Mucosa of descending colon (tissue), 3 donors: ENCODE measurements at regions not wholly inside any gene's neighbourhood (a gene's known extent, or its start where the extent isn't known, plus 50 kb on each side); places are given as distances from the start of the nearest gene placed in this dataset.

Experiments
- ATAC-seq: fragments of 200-7000 bp; cut with Tn5 transposase; one replicate; pipeline ENCODE4 v1.9.1; 2020; ENCODE audit warnings: mild to moderate bottlenecking, moderate library complexity
- DNase-seq, 3 donors: peaks; one replicate each; pipeline ENCODE4 v3.0.0-alpha.2; 2020
- H3K36me3 ChIP-seq: fragments of 200-600 bp; one replicate; pipeline ENCODE4 v1.8.0; 2021; ENCODE audit warnings: low read depth, mild to moderate bottlenecking
- H3K4me1 ChIP-seq: fragments of 200-600 bp; one replicate; pipeline ENCODE4 v1.8.0; 2021; ENCODE audit warnings: low read depth, mild to moderate bottlenecking
- H3K4me3 ChIP-seq: fragments of 200-600 bp; one replicate; pipeline ENCODE4 v1.8.0; 2021; ENCODE audit warnings: mild to moderate bottlenecking
- H3K9me3 ChIP-seq: fragments of 200-600 bp; one replicate; pipeline ENCODE4 v1.8.0; 2021; ENCODE audit warnings: mild to moderate bottlenecking
- intact Hi-C, 2 donors: fragments of 100-400 bp; cut with DNase I in 1 of 2; cut with micrococcal nuclease in 1 of 2; formaldehyde crosslinking; loops; one replicate each; pipeline versions ENCODE4 v1.11.0 to v1.11.1; 2022; cut with DNase I, micrococcal nuclease
- TF ChIP-seq, protein P1 (sequence below): fragments of 200-600 bp; IDR thresholded peaks from one replicate; pipeline ENCODE4 v1.8.0; 2022; ENCODE audit warnings: antibody characterized with exemption, mild to moderate bottlenecking
- donor health status: DM: no; HTN: no; CAD: no; lungs with moderate emphysema.
- donor health status: DM: no; HTN: no; CAD: no.
- donor health status: DM: no; HTN: yes; CAD: no.

DNA sequence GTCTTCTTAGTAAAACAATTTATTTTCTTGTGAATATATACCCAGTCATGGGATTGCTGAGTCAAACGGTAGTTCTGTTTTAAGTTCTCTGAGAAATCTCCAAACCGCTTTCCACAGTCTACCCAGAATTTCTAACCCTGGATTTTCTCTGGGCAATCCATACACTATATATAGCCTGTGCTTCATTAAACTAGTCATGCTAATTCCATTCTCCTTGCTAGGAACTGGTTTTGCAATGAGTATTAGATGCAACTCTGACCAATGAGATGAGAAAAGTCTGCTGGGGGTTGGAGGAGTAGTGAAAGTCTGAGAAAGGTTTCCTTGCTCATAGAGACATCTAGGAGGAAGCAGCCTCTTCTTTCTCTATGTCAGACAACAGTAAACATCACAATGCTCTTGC is 196.1 kb upstream of the CDKN3 start:
- H3K4me1 ChIP-seq: no peaks in the 10 kb centered on the region
- DNase-seq: no peak
- TF ChIP-seq, protein P1, sequence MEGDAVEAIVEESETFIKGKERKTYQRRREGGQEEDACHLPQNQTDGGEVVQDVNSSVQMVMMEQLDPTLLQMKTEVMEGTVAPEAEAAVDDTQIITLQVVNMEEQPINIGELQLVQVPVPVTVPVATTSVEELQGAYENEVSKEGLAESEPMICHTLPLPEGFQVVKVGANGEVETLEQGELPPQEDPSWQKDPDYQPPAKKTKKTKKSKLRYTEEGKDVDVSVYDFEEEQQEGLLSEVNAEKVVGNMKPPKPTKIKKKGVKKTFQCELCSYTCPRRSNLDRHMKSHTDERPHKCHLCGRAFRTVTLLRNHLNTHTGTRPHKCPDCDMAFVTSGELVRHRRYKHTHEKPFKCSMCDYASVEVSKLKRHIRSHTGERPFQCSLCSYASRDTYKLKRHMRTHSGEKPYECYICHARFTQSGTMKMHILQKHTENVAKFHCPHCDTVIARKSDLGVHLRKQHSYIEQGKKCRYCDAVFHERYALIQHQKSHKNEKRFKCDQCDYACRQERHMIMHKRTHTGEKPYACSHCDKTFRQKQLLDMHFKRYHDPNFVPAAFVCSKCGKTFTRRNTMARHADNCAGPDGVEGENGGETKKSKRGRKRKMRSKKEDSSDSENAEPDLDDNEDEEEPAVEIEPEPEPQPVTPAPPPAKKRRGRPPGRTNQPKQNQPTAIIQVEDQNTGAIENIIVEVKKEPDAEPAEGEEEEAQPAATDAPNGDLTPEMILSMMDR: no peak

DNA sequence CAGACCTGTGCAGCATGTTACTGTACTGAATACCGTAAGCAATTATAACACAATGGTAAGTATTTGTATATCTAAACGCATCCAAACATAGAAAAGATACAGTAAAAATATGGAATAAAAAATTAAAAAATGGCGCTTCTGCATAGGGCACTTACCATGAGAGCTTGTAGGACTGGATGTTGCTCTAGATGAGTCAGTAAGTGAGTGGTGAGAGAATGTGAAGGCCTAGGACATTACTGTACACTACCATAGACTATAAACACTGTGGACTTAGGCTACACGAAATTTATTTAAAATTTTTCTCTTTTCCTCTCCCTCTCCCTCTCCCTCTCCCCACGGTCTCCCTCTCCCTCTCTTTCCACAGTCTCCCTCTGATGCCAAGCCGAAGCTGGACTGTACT is 194.5 kb upstream of the CDKN3 start:
- no peaks in the 10 kb centered on the region for H3K36me3 ChIP-seq
- intact Hi-C loops: no loop called here
- TF ChIP-seq, protein P1: no peak
- no peaks in the 10 kb centered on the region for H3K4me1 ChIP-seq
- ATAC-seq (no peak), DNase-seq (no peak)
- peaks cover 7% of the 10 kb centered on the region for H3K9me3 ChIP-seq
- H3K4me3 ChIP-seq: no peak overlapping the region

More for the DNA sequence above, 196.1 kb upstream of the CDKN3 start:
- H3K9me3 ChIP-seq: peaks cover 7% of the 10 kb centered on the region
- H3K36me3 ChIP-seq: no peaks in the 10 kb centered on the region
- intact Hi-C loops: no loop called here
- no peak for ATAC-seq
- no peak overlapping the region for H3K4me3 ChIP-seq

DNA sequence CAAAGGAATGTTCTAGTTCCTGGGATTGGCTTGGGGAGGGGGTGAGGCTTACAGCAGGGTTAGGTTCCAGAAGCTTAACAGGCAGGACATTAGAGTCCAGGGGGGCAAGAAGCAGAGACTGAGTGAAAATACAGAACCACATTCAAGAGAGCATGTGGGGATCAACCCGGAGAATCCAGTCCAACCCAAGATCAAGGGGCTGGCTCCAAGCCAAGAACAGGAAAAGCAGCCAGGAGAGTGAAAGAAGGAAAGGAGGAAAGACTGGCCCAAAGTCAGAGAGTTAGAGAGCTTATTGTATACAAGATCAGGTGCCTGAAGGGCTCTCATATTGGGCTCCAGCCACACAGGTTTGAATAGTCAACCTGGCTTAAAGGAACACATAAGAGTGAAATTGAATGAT is 190.3 kb upstream of the CDKN3 start:
- intact Hi-C loops: no loop called here
- Histone ChIP-seq H3K9me3 (peaks cover 3% of the 10 kb centered on the region), H3K4me1 (no peaks in the 10 kb centered on the region), H3K36me3 (no peaks in the 10 kb centered on the region), H3K4me3 (no peak overlapping the region)
- TF ChIP-seq, protein P1: no peak
- DNase-seq (no peak), ATAC-seq (no peak)

DNA sequence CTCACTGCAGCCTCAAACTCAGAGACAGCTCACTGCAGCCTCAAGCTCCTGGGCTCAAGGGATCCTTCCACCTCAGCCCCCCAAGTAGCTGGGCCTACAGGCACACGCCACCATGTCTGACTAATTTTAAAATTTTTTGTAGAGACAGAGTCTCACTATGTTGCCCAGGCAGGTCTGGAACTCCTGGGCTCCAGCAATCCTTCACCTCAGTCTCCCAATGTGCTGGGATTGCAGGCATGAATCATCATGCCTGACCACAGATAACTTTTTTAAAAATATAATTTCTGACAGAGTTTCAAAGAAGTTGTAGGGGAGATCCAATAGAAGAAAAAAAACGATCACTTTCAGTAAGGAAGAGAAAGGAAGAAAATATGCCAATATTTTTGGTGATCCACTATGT is 189.7 kb upstream of the CDKN3 start:
- DNase-seq (no peak), ATAC-seq (no peak)
- no peaks in the 10 kb centered on the region for H3K36me3 ChIP-seq
- H3K9me3 ChIP-seq: peaks cover 3% of the 10 kb centered on the region
- no peaks in the 10 kb centered on the region for H3K4me1 ChIP-seq
- intact Hi-C loops: no loop called here
- no peak overlapping the region for H3K4me3 ChIP-seq
- TF ChIP-seq, protein P1: no peak

DNA sequence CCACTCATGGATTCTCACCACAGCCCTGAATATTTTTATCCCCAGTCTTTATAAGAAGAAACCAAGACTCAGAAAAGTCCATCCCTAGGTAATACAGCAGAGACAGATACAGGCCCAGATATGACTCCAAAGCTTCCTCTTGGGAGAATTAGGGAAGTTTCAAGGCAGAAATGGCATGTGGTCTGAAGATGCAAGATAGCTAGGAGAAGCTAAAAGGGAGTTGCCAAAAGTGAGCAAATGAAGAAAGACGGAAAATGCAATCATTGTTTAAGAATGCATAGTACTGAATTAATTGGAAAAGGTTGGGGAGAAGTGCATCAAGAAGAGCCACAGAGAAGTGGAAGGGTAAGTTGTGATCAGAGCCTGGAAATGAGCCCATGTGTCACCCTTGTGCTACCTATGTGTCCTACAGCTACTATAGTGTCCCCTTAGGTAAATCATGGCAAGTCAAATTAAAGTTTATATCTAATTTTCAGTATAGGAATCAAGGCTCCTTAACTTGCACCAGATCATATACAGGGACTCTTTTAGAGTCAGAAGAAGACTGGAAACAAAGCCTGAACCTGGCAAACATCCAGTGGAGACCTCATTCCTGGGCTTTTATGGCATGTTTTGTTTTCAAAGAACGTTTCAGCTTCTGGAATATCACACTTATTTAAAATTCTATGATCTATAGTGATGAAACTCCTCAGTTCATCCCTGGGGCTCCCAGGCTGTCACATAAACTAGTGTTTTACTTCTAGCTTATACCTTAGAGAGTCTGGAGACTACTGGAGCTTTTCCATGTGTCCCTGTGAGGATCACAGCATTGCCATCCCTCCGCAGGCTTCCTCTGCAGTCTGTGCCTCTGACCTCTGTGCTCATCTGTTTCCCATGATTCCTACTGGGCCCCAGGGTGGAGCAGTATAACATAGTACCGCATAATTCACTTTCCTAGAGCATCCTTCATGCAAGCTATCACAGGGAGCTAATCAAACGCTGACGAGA is 189.0 kb upstream of the CDKN3 start:
- H3K9me3 ChIP-seq: no peaks in the 10 kb centered on the region
- intact Hi-C loops: no loop called here

More for the DNA sequence above, 189.0 kb upstream of the CDKN3 start:
- TF ChIP-seq, protein P1: no peak
- no peak overlapping the region for H3K4me3 ChIP-seq
- ATAC-seq: no peak
- DNase-seq: no peak
- no peaks in the 10 kb centered on the region for H3K36me3 ChIP-seq
- H3K4me1 ChIP-seq: no peaks in the 10 kb centered on the region
